ENCODE measurements at regions not wholly inside any gene's neighbourhood (a gene's known extent, or its start where the extent isn't known, plus 50 kb on each side); places are given as distances from the start of the nearest gene placed in this dataset.

DNA sequence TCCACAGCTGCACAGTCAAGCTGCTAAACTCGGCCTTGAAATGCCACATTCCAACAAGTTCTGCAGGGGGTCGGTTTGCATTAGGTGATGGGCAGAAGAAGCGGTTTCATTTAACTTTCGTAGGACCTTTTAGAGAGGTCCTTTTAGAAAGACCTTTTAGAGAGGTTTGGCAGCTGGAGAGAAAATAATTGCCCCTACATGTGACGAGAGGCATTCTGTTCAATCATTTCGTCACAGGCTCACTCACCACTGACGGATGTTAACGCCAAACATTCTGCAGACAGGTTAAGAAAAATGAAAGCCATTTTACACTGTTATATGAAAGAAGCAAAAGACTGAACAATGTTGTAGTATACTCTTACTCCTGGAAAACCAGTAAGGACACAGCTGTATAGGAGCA, 76.5 kb upstream of the ZNF423 start:
- SMC1A ChIA-PET (ENCODE audit: uncharacterized antibody, unreplicated experiment): no interaction called here
- CTCF ChIA-PET: no interaction called here
- WGBS (ENCODE audit: insufficient coverage, insufficient replicate concordance, low lambda C conversion rate, missing lambda C conversion rate): 35% methylated on average over 8 of the region's 8 CpGs
- no peak overlapping the region for H3K4me3 ChIP-seq
- ATAC-seq: no peak
- no peak overlapping the region for H2AFZ ChIP-seq (ENCODE audit: control insufficient read depth, low read depth, low read length)
- H3K9ac ChIP-seq (ENCODE audit: control insufficient read depth, insufficient read depth, low read length): no peak overlapping the region
- H3K79me2 ChIP-seq (ENCODE audit: control insufficient read depth, insufficient read depth, low read length): no peaks in the 10 kb centered on the region
- H4K20me1 ChIP-seq (ENCODE audit: control insufficient read depth, insufficient read depth): no peaks in the 10 kb centered on the region
- H3K27me3 ChIP-seq (replicated peaks in 1 of 2; ENCODE audit: control insufficient read depth in 2 of 2, insufficient read depth in 2 of 2, low read length in 1 of 2): peaks cover 1 to 2% of the 10 kb centered on the region in 2 experiments; a peak in 1 of 4 replicates
- RAD21 ChIA-PET (ENCODE audit: unreplicated experiment): no interaction called here
- H3K36me3 ChIP-seq (ENCODE audit: control insufficient read depth in 2 of 2, insufficient read depth in 2 of 2, low read length in 1 of 2): no peaks in the 10 kb centered on the region
- no peaks in the 10 kb centered on the region for H3K4me1 ChIP-seq (ENCODE audit: control insufficient read depth, insufficient read depth, low read length)
- intact Hi-C loops (cut with micrococcal nuclease; ENCODE audit: unreplicated experiment): no loop called here
- DNase-seq (ENCODE audit: low read depth, low spot score): no peak
- POLR2A ChIA-PET: no interaction called here
- in situ Hi-C loops (cut with MboI): no loop called here
- H3K27ac ChIP-seq (ENCODE audit: control insufficient read depth, insufficient read depth): no peak overlapping the region
- BruUV-seq (replicated peaks): no TSS peak
- FAIRE-seq: no peak
- no peaks in the 10 kb centered on the region for H3K9me3 ChIP-seq (replicated peaks; ENCODE audit: control insufficient read depth, insufficient read depth, low read length)
- H3K4me2 ChIP-seq (ENCODE audit: control insufficient read depth, insufficient read depth): no peak overlapping the region
- TF ChIP-seq, protein P1, sequence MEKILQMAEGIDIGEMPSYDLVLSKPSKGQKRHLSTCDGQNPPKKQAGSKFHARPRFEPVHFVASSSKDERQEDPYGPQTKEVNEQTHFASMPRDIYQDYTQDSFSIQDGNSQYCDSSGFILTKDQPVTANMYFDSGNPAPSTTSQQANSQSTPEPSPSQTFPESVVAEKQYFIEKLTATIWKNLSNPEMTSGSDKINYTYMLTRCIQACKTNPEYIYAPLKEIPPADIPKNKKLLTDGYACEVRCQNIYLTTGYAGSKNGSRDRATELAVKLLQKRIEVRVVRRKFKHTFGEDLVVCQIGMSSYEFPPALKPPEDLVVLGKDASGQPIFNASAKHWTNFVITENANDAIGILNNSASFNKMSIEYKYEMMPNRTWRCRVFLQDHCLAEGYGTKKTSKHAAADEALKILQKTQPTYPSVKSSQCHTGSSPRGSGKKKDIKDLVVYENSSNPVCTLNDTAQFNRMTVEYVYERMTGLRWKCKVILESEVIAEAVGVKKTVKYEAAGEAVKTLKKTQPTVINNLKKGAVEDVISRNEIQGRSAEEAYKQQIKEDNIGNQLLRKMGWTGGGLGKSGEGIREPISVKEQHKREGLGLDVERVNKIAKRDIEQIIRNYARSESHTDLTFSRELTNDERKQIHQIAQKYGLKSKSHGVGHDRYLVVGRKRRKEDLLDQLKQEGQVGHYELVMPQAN (conservative IDR thresholded peaks at IDR 0.05): no peak

DNA sequence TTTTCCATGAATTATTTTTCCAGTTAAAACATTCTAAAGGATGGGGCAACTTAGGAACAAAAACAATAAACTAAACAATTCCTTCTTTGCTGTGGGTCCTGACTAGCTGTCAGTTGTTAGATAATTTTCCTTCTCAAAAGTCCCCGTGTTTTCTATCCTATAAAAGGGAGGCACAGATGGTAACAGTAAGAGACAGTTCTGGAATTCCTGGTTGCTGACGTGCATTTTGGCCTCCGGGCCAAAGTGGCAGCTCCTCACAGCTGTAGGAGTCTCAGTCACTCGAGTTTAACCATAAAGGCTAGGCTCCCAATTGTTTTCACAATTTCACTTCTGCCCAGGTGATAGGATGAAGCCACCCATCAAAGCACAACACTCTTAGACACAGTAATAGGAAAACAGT, 77.0 kb upstream of the ZNF423 start:
- no peak overlapping the region for H3K9ac ChIP-seq (ENCODE audit: control insufficient read depth, insufficient read depth, low read length)
- in situ Hi-C loops (cut with MboI) (no loop called here), intact Hi-C loops (cut with micrococcal nuclease; ENCODE audit: unreplicated experiment) (no loop called here)
- FAIRE-seq (no peak), ATAC-seq (no peak), DNase-seq (ENCODE audit: low read depth, low spot score) (no peak)
- no peak overlapping the region for H3K4me2 ChIP-seq (ENCODE audit: control insufficient read depth, insufficient read depth)
- RAD21 ChIA-PET (ENCODE audit: unreplicated experiment): no interaction called here
- BruUV-seq (replicated peaks): no TSS peak
- peaks cover 1 to 2% of the 10 kb centered on the region in 2 experiments; a peak in 1 of 4 replicates for H3K27me3 ChIP-seq (replicated peaks in 1 of 2; ENCODE audit: control insufficient read depth in 2 of 2, insufficient read depth in 2 of 2, low read length in 1 of 2)
- SMC1A ChIA-PET (ENCODE audit: uncharacterized antibody, unreplicated experiment): no interaction called here
- WGBS (ENCODE audit: insufficient coverage, insufficient replicate concordance, low lambda C conversion rate, missing lambda C conversion rate): 5% methylated on average over 4 of the region's 4 CpGs
- H2AFZ ChIP-seq (ENCODE audit: control insufficient read depth, low read depth, low read length): no peak overlapping the region
- H3K4me3 ChIP-seq: no peak overlapping the region
- no peak overlapping the region for H3K27ac ChIP-seq (ENCODE audit: control insufficient read depth, insufficient read depth)
- no peaks in the 10 kb centered on the region for H3K36me3 ChIP-seq (ENCODE audit: control insufficient read depth in 2 of 2, insufficient read depth in 2 of 2, low read length in 1 of 2)
- H3K79me2 ChIP-seq (ENCODE audit: control insufficient read depth, insufficient read depth, low read length): no peaks in the 10 kb centered on the region
- no peaks in the 10 kb centered on the region for H3K4me1 ChIP-seq (ENCODE audit: control insufficient read depth, insufficient read depth, low read length)
- POLR2A ChIA-PET: no interaction called here
- H4K20me1 ChIP-seq (ENCODE audit: control insufficient read depth, insufficient read depth): no peaks in the 10 kb centered on the region
- TF ChIP-seq, protein P2, sequence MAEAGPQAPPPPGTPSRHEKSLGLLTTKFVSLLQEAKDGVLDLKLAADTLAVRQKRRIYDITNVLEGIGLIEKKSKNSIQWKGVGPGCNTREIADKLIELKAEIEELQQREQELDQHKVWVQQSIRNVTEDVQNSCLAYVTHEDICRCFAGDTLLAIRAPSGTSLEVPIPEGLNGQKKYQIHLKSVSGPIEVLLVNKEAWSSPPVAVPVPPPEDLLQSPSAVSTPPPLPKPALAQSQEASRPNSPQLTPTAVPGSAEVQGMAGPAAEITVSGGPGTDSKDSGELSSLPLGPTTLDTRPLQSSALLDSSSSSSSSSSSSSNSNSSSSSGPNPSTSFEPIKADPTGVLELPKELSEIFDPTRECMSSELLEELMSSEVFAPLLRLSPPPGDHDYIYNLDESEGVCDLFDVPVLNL (IDR thresholded peaks at IDR 0.05; ENCODE audit: low read depth, low read length): no peak
- TF ChIP-seq CHD2 (IDR thresholded peaks at IDR 0.05; ENCODE audit: borderline replicate concordance, low read depth, low read length): no peak
- no peak for TF ChIP-seq RAD21 (IDR thresholded peaks at IDR 0.05; ENCODE audit: insufficient read depth, low read depth, low read length)
- no peak for TF ChIP-seq ZBED1 (IDR thresholded peaks at IDR 0.05; ENCODE audit: borderline replicate concordance)
- TF ChIP-seq, protein P3, sequence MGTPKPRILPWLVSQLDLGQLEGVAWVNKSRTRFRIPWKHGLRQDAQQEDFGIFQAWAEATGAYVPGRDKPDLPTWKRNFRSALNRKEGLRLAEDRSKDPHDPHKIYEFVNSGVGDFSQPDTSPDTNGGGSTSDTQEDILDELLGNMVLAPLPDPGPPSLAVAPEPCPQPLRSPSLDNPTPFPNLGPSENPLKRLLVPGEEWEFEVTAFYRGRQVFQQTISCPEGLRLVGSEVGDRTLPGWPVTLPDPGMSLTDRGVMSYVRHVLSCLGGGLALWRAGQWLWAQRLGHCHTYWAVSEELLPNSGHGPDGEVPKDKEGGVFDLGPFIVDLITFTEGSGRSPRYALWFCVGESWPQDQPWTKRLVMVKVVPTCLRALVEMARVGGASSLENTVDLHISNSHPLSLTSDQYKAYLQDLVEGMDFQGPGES (IDR thresholded peaks at IDR 0.05): no peak
- CTCF ChIA-PET: no interaction called here
- H3K9me3 ChIP-seq (replicated peaks; ENCODE audit: control insufficient read depth, insufficient read depth, low read length): no peaks in the 10 kb centered on the region; the same call in 2 of the 3 replicates

All from GM12878 (cell line).